Panc1 (cell line): ENCODE measurements at regions not wholly inside any gene's neighbourhood (a gene's known extent, or its start where the extent isn't known, plus 50 kb on each side); places are given as distances from the start of the nearest gene placed in this dataset.

Experiments used
- CTCF ChIP-seq: fragments of 450-650 bp; IDR thresholded peaks from 2 replicates; pipeline ENCODE4 v1.5.1; 2017; ENCODE audit warnings: mild to moderate bottlenecking
- POLR2AphosphoS5 ChIP-seq: IDR thresholded peaks from 2 replicates; pipeline ENCODE4 v1.6.1; 2012; ENCODE audit warnings: mild to moderate bottlenecking, low read depth, low read length, moderate library complexity
- REST ChIP-seq, 2 experiments: IDR thresholded peaks; 2 replicates each; pipeline ENCODE4 v1.6.1; 2011 to 2012; ENCODE audit warnings: low read depth in 2 of 2, control low read depth in 1 of 2, low read length in 1 of 2, mild to moderate bottlenecking in 1 of 2, moderate library complexity in 1 of 2; ENCODE audit not compliant: insufficient read depth in 1 of 2
- SIN3A ChIP-seq: IDR thresholded peaks from 2 replicates; pipeline ENCODE4 v1.6.1; 2012; ENCODE audit warnings: low read depth, mild to moderate bottlenecking, low read length, moderate library complexity, borderline replicate concordance; ENCODE audit not compliant: insufficient read depth
- TCF7L2 ChIP-seq: IDR thresholded peaks from 2 replicates; pipeline ENCODE4 v1.6.1; 2011; ENCODE audit warnings: mild to moderate bottlenecking, low read depth, low read length, inconsistent platforms

- TF ChIP-seq TCF7L2 (peak; percentile 78), CTCF (no peak), POLR2AphosphoS5 (no peak), SIN3A (no peak), REST (IDR thresholded peaks at IDR 0.05; ENCODE audit: insufficient read depth in 1 of 2, low read depth in 2 of 2, low read length in 1 of 2) (no peak)
Observed at GRCh38 chr5:139745800-139746690, 49.6 kb upstream of the PSD2 start.
